ENCODE measurements at regions not wholly inside any gene's neighbourhood (a gene's known extent, or its start where the extent isn't known, plus 50 kb on each side); places are given as distances from the start of the nearest gene placed in this dataset.

GRCh38 chr11:69970785-69971535, 107.2 kb upstream of the ANO1 start:
- no peak for DNase-seq

GRCh38 chr11:69971741-69972140, 106.4 kb upstream of the ANO1 start:
- DNase-seq, result no peak

- no peak for DNase-seq
Observed at GRCh38 chr11:69972351-69972802, 105.7 kb upstream of the ANO1 start.

GRCh38 chr11:69974528-69974927, 103.6 kb upstream of the ANO1 start:
- no peak for DNase-seq

GRCh38 chr11:69975822-69976221, 102.3 kb upstream of the ANO1 start:
- DNase-seq, result no peak

- no peak for DNase-seq
Observed at GRCh38 chr11:69976794-69977193, 101.3 kb upstream of the ANO1 start.

- DNase-seq, result no peak
Observed at GRCh38 chr11:69977951-69978350, 100.2 kb upstream of the ANO1 start.

- DNase-seq, result no peak
Observed at GRCh38 chr11:69978841-69979614, 99.1 kb upstream of the ANO1 start.

- no peak for DNase-seq
Observed at GRCh38 chr11:69979632-69980031, 98.5 kb upstream of the ANO1 start.

- no peak for DNase-seq
Observed at GRCh38 chr11:69981119-69981784, 96.9 kb upstream of the ANO1 start.

- DNase-seq, result no peak
Observed at GRCh38 chr11:69982690-69983570, 95.2 kb upstream of the ANO1 start.

GRCh38 chr11:69983571-69983877, 94.6 kb upstream of the ANO1 start:
- no peak for DNase-seq

- no peak for DNase-seq
Observed at GRCh38 chr11:69983897-69984438, 94.1 kb upstream of the ANO1 start.

GRCh38 chr11:69984457-69985261, 93.5 kb upstream of the ANO1 start:
- DNase-seq, result no peak

GRCh38 chr11:69985331-69985640, 92.8 kb upstream of the ANO1 start:
- no peak for DNase-seq

- no peak for DNase-seq
Observed at GRCh38 chr11:69985641-69986439, 92.3 kb upstream of the ANO1 start.

- no peak for DNase-seq
Observed at GRCh38 chr11:69986440-69986787, 91.7 kb upstream of the ANO1 start.

GRCh38 chr11:69986830-69987229, 91.3 kb upstream of the ANO1 start:
- no peak for DNase-seq

- DNase-seq, result no peak
Observed at GRCh38 chr11:69992026-69992425, 86.1 kb upstream of the ANO1 start.

Data from muscle of arm (tissue), 1 donor.